ENCODE measurements at regions not wholly inside any gene's neighbourhood (a gene's known extent, or its start where the extent isn't known, plus 50 kb on each side); places are given as distances from the start of the nearest gene placed in this dataset.

- TF ChIP-seq CTCF (IDR thresholded peaks at IDR 0.05): no peak
Observed at GRCh38 chr4:148632476-148632875, 190.3 kb upstream of the NR3C2 start.

GRCh38 chr4:148630051-148630450 is 187.8 kb upstream of the NR3C2 start:
- TF ChIP-seq CTCF (IDR thresholded peaks at IDR 0.05): no peak

- TF ChIP-seq CTCF (IDR thresholded peaks at IDR 0.05): no peak
Observed at GRCh38 chr4:148618856-148619255, 176.6 kb upstream of the NR3C2 start.

- TF ChIP-seq CTCF (IDR thresholded peaks at IDR 0.05): no peak
Observed at GRCh38 chr4:148608968-148609367, 166.8 kb upstream of the NR3C2 start.

GRCh38 chr4:148598418-148599207 is 156.4 kb upstream of the NR3C2 start:
- TF ChIP-seq CTCF (IDR thresholded peaks at IDR 0.05): 0 out of 2 replicates have a peak, but pooled peaks have one; percentile 11

GRCh38 chr4:148589182-148589581 is 147.0 kb upstream of the NR3C2 start:
- no peak for TF ChIP-seq CTCF (IDR thresholded peaks at IDR 0.05)

GRCh38 chr4:148575577-148575976 is 133.4 kb upstream of the NR3C2 start:
- no peak for TF ChIP-seq CTCF (IDR thresholded peaks at IDR 0.05)

GRCh38 chr4:148574911-148575310 is 132.7 kb upstream of the NR3C2 start:
- no peak for TF ChIP-seq CTCF (IDR thresholded peaks at IDR 0.05)

All from LNCAP (cell line).